Bronchial epithelial cell (primary cell): ENCODE measurements at regions not wholly inside any gene's neighbourhood (a gene's known extent, or its start where the extent isn't known, plus 50 kb on each side); places are given as distances from the start of the nearest gene placed in this dataset.
A peak's percentile ranks its signal among the peaks of the same experiment; 100 is the strongest.

Experiments
- DNase-seq: peaks from one replicate; pipeline ENCODE4 v3.0.0-alpha.2; 2010; ENCODE audit warnings: low read depth
- FAIRE-seq: peaks from 2 replicates; lab custom pipeline; 2011; peaks lifted over from hg19 to GRCh38; lab: Jason Lieb, UNC
- H3K27me3 ChIP-seq: 2 replicates; pipeline ENCODE4 v1.5.1; 2011; ENCODE audit warnings: low read length; ENCODE audit not compliant: control insufficient read depth, insufficient read depth
- H3K36me3 ChIP-seq: 2 replicates; pipeline ENCODE4 v1.5.1; 2011; ENCODE audit warnings: low read length; ENCODE audit not compliant: control insufficient read depth, insufficient read depth
- H3K4me3 ChIP-seq: 2 replicates; pipeline ENCODE4 v1.5.1; 2011; ENCODE audit warnings: mild to moderate bottlenecking, low read depth, low read length, control low read depth
- CTCF ChIP-seq: IDR thresholded peaks from 2 replicates; pipeline ENCODE4 v1.5.1; 2011; ENCODE audit warnings: mild to moderate bottlenecking, moderate library complexity, low read length, control low read depth, inconsistent platforms; ENCODE audit not compliant: insufficient read depth, severe bottlenecking

GRCh38 chr15:58288592-58288991 is 143.2 kb upstream of the LIPC start:
- DNase-seq (no peak), FAIRE-seq (no peak)
- no peaks in the 10 kb centered on the region for H3K27me3 ChIP-seq
- H3K36me3 ChIP-seq, result no peaks in the 10 kb centered on the region
- no peak overlapping the region for H3K4me3 ChIP-seq
- no peak for TF ChIP-seq CTCF

DNA sequence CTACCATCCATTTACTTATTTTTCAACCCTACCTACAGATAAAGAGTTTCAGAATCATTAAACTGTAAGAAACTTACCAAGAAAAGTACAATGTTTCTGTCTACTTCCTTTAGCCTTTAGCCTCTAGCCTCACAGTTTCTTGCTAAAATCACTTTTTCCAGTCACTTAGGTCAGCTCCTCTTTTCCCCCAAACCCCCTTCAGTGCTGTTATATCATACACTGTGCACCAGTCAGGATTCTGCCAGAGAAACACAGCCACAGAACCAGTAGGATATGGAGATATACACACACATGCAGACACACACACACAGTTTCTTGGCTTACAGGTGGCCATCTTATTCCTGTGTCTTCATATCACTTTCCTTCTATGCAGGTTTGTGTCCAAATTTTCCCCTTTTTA is 139.9 kb upstream of the LIPC start:
- no peak for FAIRE-seq
- no peaks in the 10 kb centered on the region for H3K36me3 ChIP-seq
- H3K27me3 ChIP-seq, result no peaks in the 10 kb centered on the region
- no peak for DNase-seq
- no peak overlapping the region for H3K4me3 ChIP-seq
- TF ChIP-seq CTCF, result no peak

DNA sequence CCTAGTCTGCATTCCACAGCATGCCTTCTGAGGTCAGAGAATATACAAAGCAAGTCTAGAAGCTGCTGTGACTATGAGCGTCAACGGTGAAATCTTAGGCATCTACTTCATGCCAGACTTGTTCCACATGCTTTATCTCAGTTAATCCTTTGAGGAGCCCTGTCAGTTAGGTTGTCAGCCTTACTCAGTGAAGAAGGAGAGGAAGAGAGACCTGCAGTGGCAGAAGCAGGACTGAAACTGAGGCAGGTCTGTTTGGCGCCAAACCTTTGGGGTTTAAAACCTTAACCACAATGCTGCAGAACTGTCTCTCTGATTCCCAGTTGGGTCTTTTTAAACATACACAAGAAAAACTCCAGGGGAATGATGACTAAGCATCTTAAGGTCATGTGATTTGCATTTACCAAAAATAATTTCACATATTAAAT is 139.0 kb upstream of the LIPC start:
- no peak for DNase-seq
- TF ChIP-seq CTCF, result no peak
- FAIRE-seq, result no peak
- no peaks in the 10 kb centered on the region for H3K27me3 ChIP-seq
- no peak overlapping the region for H3K4me3 ChIP-seq
- no peaks in the 10 kb centered on the region for H3K36me3 ChIP-seq

DNA sequence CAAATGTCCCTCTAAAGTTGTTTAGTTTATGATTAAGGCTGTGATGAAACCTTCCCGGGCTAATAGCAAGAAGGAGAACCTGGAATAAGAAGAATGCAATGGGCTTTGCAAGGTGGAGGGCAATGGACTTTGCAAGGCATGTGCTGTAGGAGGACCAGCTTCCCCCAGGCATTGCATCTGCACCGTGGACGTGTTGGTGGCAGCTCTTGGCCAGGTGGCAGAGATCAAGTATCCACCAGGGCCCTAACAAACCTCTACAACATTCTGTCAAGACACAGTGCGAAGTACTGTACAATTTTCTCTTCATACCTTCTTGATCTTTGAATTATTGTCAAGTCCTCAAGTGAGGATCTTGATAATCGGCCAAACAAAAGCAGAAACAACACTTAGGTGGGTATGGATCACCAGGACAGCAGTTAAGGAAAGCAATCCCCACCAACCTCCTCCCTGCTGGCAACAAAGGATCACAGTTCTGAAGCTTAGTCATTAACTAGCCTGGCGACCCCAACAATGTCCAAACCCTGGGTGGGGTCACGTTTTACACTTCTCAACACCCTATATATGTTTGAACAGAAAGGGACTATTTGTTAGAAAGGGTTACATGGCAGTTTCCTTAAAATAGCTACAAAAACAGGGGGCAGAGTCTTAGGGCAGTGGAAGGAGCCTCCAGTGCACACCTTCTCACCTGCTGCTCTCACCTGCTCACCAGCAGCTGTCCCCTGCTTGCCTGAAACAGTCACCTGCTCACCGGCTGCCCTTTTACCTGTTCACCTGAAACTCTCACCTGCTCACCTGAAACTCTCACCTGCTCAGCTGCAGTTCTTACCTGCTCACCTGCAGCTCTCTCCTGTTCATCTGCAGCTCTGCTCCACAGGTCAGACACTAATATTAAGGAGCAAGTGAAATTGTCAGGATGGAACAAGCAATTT is 137.9 kb upstream of the LIPC start:
- DNase-seq (no peak), FAIRE-seq (peak; percentile 64)
- H3K36me3 ChIP-seq, result no peaks in the 10 kb centered on the region
- TF ChIP-seq CTCF, result no peak
- H3K27me3 ChIP-seq, result no peaks in the 10 kb centered on the region
- no peak overlapping the region for H3K4me3 ChIP-seq

- no peak for DNase-seq
- H3K4me3 ChIP-seq, result no peak overlapping the region
- no peaks in the 10 kb centered on the region for H3K27me3 ChIP-seq
- no peak for TF ChIP-seq CTCF
- FAIRE-seq, result no peak
- H3K36me3 ChIP-seq, result no peaks in the 10 kb centered on the region
Observed at GRCh38 chr15:58294681-58295254, 137.0 kb upstream of the LIPC start.
